CD14-positive monocyte (primary cell): ENCODE measurements at regions not wholly inside any gene's neighbourhood (a gene's known extent, or its start where the extent isn't known, plus 50 kb on each side); places are given as distances from the start of the nearest gene placed in this dataset.

Source experiments
- DNase-seq, 3 donors: peaks; one replicate each; pipeline ENCODE4 v3.0.0-alpha.2; 2011 to 2022
- H2AFZ ChIP-seq: 2 replicates; pipeline ENCODE4 v1.6.0; 2012; ENCODE audit warnings: mild to moderate bottlenecking, low read depth, low read length, inconsistent platforms; ENCODE audit not compliant: insufficient read depth, poor library complexity, severe bottlenecking
- H3K27ac ChIP-seq, 2 donors: 1 replicate in 1 of 2; 2 replicates in 1 of 2; pipeline ENCODE4 v1.5.1; 2012 to 2013; ENCODE audit warnings: low read length in 2 of 2, control low read depth in 1 of 2, inconsistent platforms in 1 of 2, low read depth in 1 of 2, mild to moderate bottlenecking in 1 of 2
- H3K27me3 ChIP-seq, 2 donors: one replicate each; pipeline versions ENCODE4 v1.6.0 to v1.6.1; 2011 to 2013; ENCODE audit warnings: low read length in 2 of 2; ENCODE audit not compliant: control insufficient read depth in 2 of 2, insufficient read depth in 2 of 2
- H3K36me3 ChIP-seq, 2 donors: replicated peaks in 1 of 2; 1 replicate in 1 of 2; 2 replicates in 1 of 2; pipeline versions ENCODE4 v1.5.1 to v1.6.1; 2012 to 2013; ENCODE audit warnings: low read length in 2 of 2, control low read depth in 1 of 2, inconsistent platforms in 1 of 2, mild to moderate bottlenecking in 1 of 2; ENCODE audit not compliant: insufficient read depth in 2 of 2, control insufficient read depth in 1 of 2
- H3K4me1 ChIP-seq, 2 donors: 1 replicate in 1 of 2; 2 replicates in 1 of 2; pipeline versions ENCODE4 v1.5.1 to v1.6.1; 2012 to 2013; ENCODE audit warnings: low read length in 2 of 2, control low read depth in 1 of 2, inconsistent platforms in 1 of 2, mild to moderate bottlenecking in 1 of 2, moderate library complexity in 1 of 2; ENCODE audit not compliant: insufficient read depth in 2 of 2, control insufficient read depth in 1 of 2
- H3K4me2 ChIP-seq: replicated peaks from 2 replicates; pipeline ENCODE3; 2012; ENCODE audit warnings: low read length, moderate library complexity, mild to moderate bottlenecking; ENCODE audit not compliant: poor library complexity, severe bottlenecking; ENCODE audit errors: extremely low read depth
- H3K4me3 ChIP-seq, 3 experiments: fragments of 200-600 bp in 1 of 3; sonication (generic) in 1 of 3; replicated peaks in 1 of 3; 1 replicate in 2 of 3; 2 replicates in 1 of 3; pipeline ENCODE4 v1.5.1; 2011 to 2013; ENCODE audit warnings: low read length in 3 of 3, mild to moderate bottlenecking in 3 of 3, control low read depth in 2 of 3, low read depth in 2 of 3, inconsistent platforms in 1 of 3, moderate library complexity in 1 of 3
- H3K79me2 ChIP-seq: 2 replicates; pipeline ENCODE4 v1.6.0; 2012; ENCODE audit warnings: mild to moderate bottlenecking, control low read depth, inconsistent platforms, low read length, moderate library complexity; ENCODE audit not compliant: insufficient read depth
- H3K9ac ChIP-seq: 2 replicates; pipeline ENCODE4 v1.6.0; 2017; ENCODE audit warnings: low read length, mild to moderate bottlenecking; ENCODE audit not compliant: insufficient read depth, poor library complexity, severe bottlenecking
- H3K9me3 ChIP-seq, 2 donors: replicated peaks in 1 of 2; 1 replicate in 1 of 2; 2 replicates in 1 of 2; pipeline versions ENCODE4 v1.5.1 to v1.6.1; 2012 to 2013; ENCODE audit warnings: low read length in 2 of 2, control low read depth in 1 of 2; ENCODE audit not compliant: control insufficient read depth in 1 of 2, insufficient read depth in 1 of 2
- H4K20me1 ChIP-seq: 2 replicates; pipeline ENCODE4 v1.6.0; 2012; ENCODE audit warnings: mild to moderate bottlenecking, low read length, control low read depth, moderate library complexity; ENCODE audit not compliant: insufficient read depth
- H3K27ac Mint-ChIP-seq, 7 donors: one replicate each; pipeline ENCODE4 v1.8.0; 2020; ENCODE audit warnings: mild to moderate bottlenecking in 7 of 7, mixed read lengths in 7 of 7, moderate library complexity in 6 of 7, inconsistent platforms in 2 of 7
- H3K27me3 Mint-ChIP-seq, 3 donors: one replicate each; pipeline ENCODE4 v1.8.0; 2021 to 2022; ENCODE audit warnings: low read depth in 3 of 3, mild to moderate bottlenecking in 3 of 3, mixed read lengths in 3 of 3, moderate library complexity in 3 of 3, inconsistent platforms in 1 of 3
- H3K36me3 Mint-ChIP-seq, 2 donors: one replicate each; pipeline ENCODE4 v1.8.0; 2020; ENCODE audit warnings: mixed read lengths in 2 of 2, inconsistent platforms in 1 of 2, mild to moderate bottlenecking in 1 of 2
- H3K4me1 Mint-ChIP-seq: one replicate; pipeline ENCODE4 v1.8.0; 2020; ENCODE audit warnings: mild to moderate bottlenecking, mixed read lengths
- H3K4me3 Mint-ChIP-seq, 2 donors: one replicate each; pipeline ENCODE4 v1.8.0; 2020; ENCODE audit warnings: mild to moderate bottlenecking in 2 of 2, mixed read lengths in 2 of 2, moderate library complexity in 1 of 2
- H3K9me3 Mint-ChIP-seq, 7 donors: one replicate each; pipeline ENCODE4 v1.8.0; 2020 to 2022; ENCODE audit warnings: mixed read lengths in 7 of 7, mild to moderate bottlenecking in 6 of 7, moderate library complexity in 6 of 7, inconsistent platforms in 2 of 7
- CTCF ChIP-seq: fragments of 200-600 bp; IDR thresholded peaks from one replicate; pipeline ENCODE4 v1.8.0; 2022; ENCODE audit warnings: antibody characterized with exemption, mild to moderate bottlenecking
- WGBS: methylation state at CpG from one replicate; pipeline ENCODE4 v1.1.5; 2013; ENCODE audit warnings: missing lambda C conversion rate; ENCODE audit not compliant: insufficient coverage; 5-methylcytosine and 5-hydroxymethylcytosine counted together
- intact Hi-C, 2 donors: fragments of 100-400 bp; cut with micrococcal nuclease; formaldehyde crosslinking; loops; one replicate each; pipeline versions ENCODE4 v1.15.0 to v1.15.1; 2023

DNA sequence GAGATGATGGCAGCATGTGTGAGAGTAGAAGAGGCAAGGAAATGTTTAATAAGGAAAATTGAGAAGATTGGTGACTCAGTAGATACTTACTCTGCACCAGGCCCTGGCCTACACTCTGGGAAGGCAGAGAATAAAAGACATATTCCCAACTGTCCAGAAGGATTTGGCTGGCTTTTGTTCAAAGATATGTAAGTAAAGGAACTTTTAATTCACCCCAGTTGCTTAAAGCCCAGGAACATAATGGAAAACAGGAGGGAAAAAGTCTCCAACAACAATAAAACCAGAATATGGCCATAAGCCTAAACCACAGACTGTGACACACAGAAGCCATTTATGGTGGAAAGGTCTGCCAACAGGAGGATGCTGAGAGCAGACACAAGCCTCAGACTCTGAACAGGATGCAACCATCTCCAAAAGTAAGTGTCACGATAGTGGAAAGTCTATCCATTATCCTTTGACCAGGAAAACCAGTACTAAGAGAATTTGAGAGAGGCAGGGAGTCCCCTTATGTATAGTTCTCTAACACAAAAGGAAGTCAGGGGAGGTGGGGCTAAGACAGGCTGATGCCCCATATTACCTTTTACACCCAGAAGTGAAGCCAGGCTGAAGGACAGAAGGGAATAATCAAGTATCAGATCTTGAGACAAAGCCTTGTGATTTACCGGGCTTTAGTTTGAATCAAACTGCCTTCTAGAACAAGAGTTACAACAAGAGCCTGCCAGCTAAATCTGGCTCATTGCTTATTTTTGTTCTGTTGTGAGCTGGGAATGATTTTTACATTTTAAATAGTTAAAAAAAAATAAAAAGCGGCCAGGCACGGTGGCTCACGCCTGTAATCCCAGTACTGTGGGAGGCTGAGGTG is 169.5 kb upstream of the STARD13 start:
- Histone ChIP-seq H3K36me3 (no peaks in the 10 kb centered on the region), H2AFZ (no peak overlapping the region), H3K27me3 (no peaks in the 10 kb centered on the region), H3K9me3 (peaks cover 0 to 1% of the 10 kb centered on the region in 2 donors), H3K9ac (no peak overlapping the region), H3K79me2 (no peaks in the 10 kb centered on the region), H3K4me3 (no peak overlapping the region), H3K4me1 (no peaks in the 10 kb centered on the region), H4K20me1 (no peaks in the 10 kb centered on the region), H3K4me2 (no peak overlapping the region), H3K27ac (no peak overlapping the region)
- no peak overlapping the region for H3K27ac Mint-ChIP-seq
- no peak for TF ChIP-seq CTCF
- H3K4me3 Mint-ChIP-seq, result no peak overlapping the region
- no peaks in the 10 kb centered on the region for H3K36me3 Mint-ChIP-seq
- H3K27me3 Mint-ChIP-seq, result peaks cover 0 to 2% (median 2%) of the 10 kb centered on the region in 3 donors
- intact Hi-C loops, result no loop called here
- WGBS, result no CpG with 5 or more reads among the region's 5 CpGs
- DNase-seq, result no peak
- H3K9me3 Mint-ChIP-seq, result peaks cover 3 to 9% (median 6%) of the 10 kb centered on the region in 7 donors
- no peaks in the 10 kb centered on the region for H3K4me1 Mint-ChIP-seq

DNA sequence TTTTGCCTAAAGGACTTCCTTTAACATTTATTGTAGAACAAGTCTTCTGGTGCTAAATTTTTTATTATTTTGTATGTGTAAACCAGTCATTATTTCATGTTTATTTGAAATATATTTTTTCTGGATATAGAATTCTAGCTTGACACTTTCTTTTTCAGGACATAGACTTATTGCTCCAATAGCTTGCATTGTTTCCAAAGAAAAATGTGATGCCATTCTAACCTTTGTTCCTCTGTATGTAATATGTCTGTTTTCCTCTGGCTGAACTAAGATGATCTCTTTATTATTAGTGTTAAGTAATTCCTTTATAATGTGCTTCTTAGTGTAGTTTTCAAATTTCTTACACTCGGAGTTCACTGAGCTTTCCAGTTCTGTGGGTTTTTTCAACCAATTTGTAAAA is 174.1 kb upstream of the STARD13 start:
- no CpG with 5 or more reads among the region's 1 CpG for WGBS

More for the DNA sequence above, 174.1 kb upstream of the STARD13 start:
- H3K27me3 Mint-ChIP-seq, result no peaks in the 10 kb centered on the region
- Histone ChIP-seq H3K36me3 (no peaks in the 10 kb centered on the region), H3K4me2 (no peak overlapping the region), H3K9me3 (peaks cover 0 to 4% of the 10 kb centered on the region in 2 donors), H3K4me3 (no peak overlapping the region), H3K27me3 (no peaks in the 10 kb centered on the region), H2AFZ (no peak overlapping the region), H4K20me1 (no peaks in the 10 kb centered on the region), H3K27ac (no peak overlapping the region), H3K4me1 (no peaks in the 10 kb centered on the region), H3K9ac (no peak overlapping the region), H3K79me2 (no peaks in the 10 kb centered on the region)
- H3K4me3 Mint-ChIP-seq, result no peak overlapping the region
- peaks cover 3 to 20% (median 9%) of the 10 kb centered on the region in 7 donors for H3K9me3 Mint-ChIP-seq
- no peak for TF ChIP-seq CTCF
- H3K4me1 Mint-ChIP-seq, result no peaks in the 10 kb centered on the region
- DNase-seq, result no peak
- no peak overlapping the region for H3K27ac Mint-ChIP-seq
- intact Hi-C loops, result no loop called here
- no peaks in the 10 kb centered on the region for H3K36me3 Mint-ChIP-seq
